ENCODE measurements at regions not wholly inside any gene's neighbourhood (a gene's known extent, or its start where the extent isn't known, plus 50 kb on each side); places are given as distances from the start of the nearest gene placed in this dataset.

- no peaks in the 10 kb centered on the region for H3K4me1 Mint-ChIP-seq (ENCODE audit: low read depth)
- H3K27me3 Mint-ChIP-seq = no peaks in the 10 kb centered on the region
- H3K27ac Mint-ChIP-seq = no peak overlapping the region
- no peak overlapping the region for H3K4me3 Mint-ChIP-seq
- no peaks in the 10 kb centered on the region for H3K36me3 Mint-ChIP-seq (ENCODE audit: low read depth)
- no peaks in the 10 kb centered on the region for H3K9me3 Mint-ChIP-seq
Measured at GRCh38 chr4:124529131-124529530, 183.4 kb downstream of the ANKRD50 start.

GRCh38 chr4:124530464-124531077 lies 182.0 kb downstream of the ANKRD50 start:
- Mint-ChIP-seq H3K27ac (no peak overlapping the region), H3K4me3 (no peak overlapping the region), H3K27me3 (no peaks in the 10 kb centered on the region), H3K9me3 (no peaks in the 10 kb centered on the region), H3K36me3 (ENCODE audit: low read depth) (no peaks in the 10 kb centered on the region), H3K4me1 (ENCODE audit: low read depth) (no peaks in the 10 kb centered on the region)

GRCh38 chr4:124534131-124534530 lies 178.4 kb downstream of the ANKRD50 start:
- Mint-ChIP-seq H3K4me1 (ENCODE audit: low read depth) (no peaks in the 10 kb centered on the region), H3K9me3 (no peaks in the 10 kb centered on the region), H3K27ac (no peak overlapping the region), H3K27me3 (no peaks in the 10 kb centered on the region), H3K4me3 (no peak overlapping the region), H3K36me3 (ENCODE audit: low read depth) (no peaks in the 10 kb centered on the region)

GRCh38 chr4:124535003-124535402 lies 177.5 kb downstream of the ANKRD50 start:
- Mint-ChIP-seq H3K27ac (no peak overlapping the region), H3K9me3 (no peaks in the 10 kb centered on the region), H3K27me3 (no peaks in the 10 kb centered on the region), H3K4me3 (no peak overlapping the region), H3K36me3 (ENCODE audit: low read depth) (no peaks in the 10 kb centered on the region), H3K4me1 (ENCODE audit: low read depth) (no peaks in the 10 kb centered on the region)

- no peaks in the 10 kb centered on the region for H3K4me1 Mint-ChIP-seq (ENCODE audit: low read depth)
- no peaks in the 10 kb centered on the region for H3K36me3 Mint-ChIP-seq (ENCODE audit: low read depth)
- H3K4me3 Mint-ChIP-seq = no peak overlapping the region
- no peaks in the 10 kb centered on the region for H3K9me3 Mint-ChIP-seq
- H3K27me3 Mint-ChIP-seq = no peaks in the 10 kb centered on the region
- H3K27ac Mint-ChIP-seq = no peak overlapping the region
Measured at GRCh38 chr4:124536946-124537345, 175.6 kb downstream of the ANKRD50 start.

- H3K4me1 Mint-ChIP-seq (ENCODE audit: low read depth) = no peaks in the 10 kb centered on the region
- no peak overlapping the region for H3K27ac Mint-ChIP-seq
- no peaks in the 10 kb centered on the region for H3K36me3 Mint-ChIP-seq (ENCODE audit: low read depth)
- H3K9me3 Mint-ChIP-seq = no peaks in the 10 kb centered on the region
- H3K27me3 Mint-ChIP-seq = no peaks in the 10 kb centered on the region
- H3K4me3 Mint-ChIP-seq = no peak overlapping the region
Measured at GRCh38 chr4:124537971-124538370, 174.6 kb downstream of the ANKRD50 start.

- no peak overlapping the region for H3K27ac Mint-ChIP-seq
- no peaks in the 10 kb centered on the region for H3K4me1 Mint-ChIP-seq (ENCODE audit: low read depth)
- no peaks in the 10 kb centered on the region for H3K27me3 Mint-ChIP-seq
- H3K36me3 Mint-ChIP-seq (ENCODE audit: low read depth) = no peaks in the 10 kb centered on the region
- no peaks in the 10 kb centered on the region for H3K9me3 Mint-ChIP-seq
- H3K4me3 Mint-ChIP-seq = no peak overlapping the region
Measured at GRCh38 chr4:124540014-124540413, 172.5 kb downstream of the ANKRD50 start.

- H3K27ac Mint-ChIP-seq = no peak overlapping the region
- H3K4me1 Mint-ChIP-seq (ENCODE audit: low read depth) = no peaks in the 10 kb centered on the region
- H3K36me3 Mint-ChIP-seq (ENCODE audit: low read depth) = no peaks in the 10 kb centered on the region
- H3K4me3 Mint-ChIP-seq = no peak overlapping the region
- H3K9me3 Mint-ChIP-seq = no peaks in the 10 kb centered on the region
- H3K27me3 Mint-ChIP-seq = no peaks in the 10 kb centered on the region
Measured at GRCh38 chr4:124541652-124542420, 170.7 kb downstream of the ANKRD50 start.

- Mint-ChIP-seq H3K4me3 (no peak overlapping the region), H3K27me3 (no peaks in the 10 kb centered on the region), H3K36me3 (ENCODE audit: low read depth) (no peaks in the 10 kb centered on the region), H3K4me1 (ENCODE audit: low read depth) (no peaks in the 10 kb centered on the region), H3K27ac (no peak overlapping the region), H3K9me3 (no peaks in the 10 kb centered on the region)
Measured at GRCh38 chr4:124555959-124556358, 156.6 kb downstream of the ANKRD50 start.

- no peaks in the 10 kb centered on the region for H3K36me3 Mint-ChIP-seq (ENCODE audit: low read depth)
- H3K27me3 Mint-ChIP-seq = no peaks in the 10 kb centered on the region
Measured at GRCh38 chr4:124564121-124564520, 148.4 kb downstream of the ANKRD50 start.

GRCh38 chr4:124565371-124565770 lies 147.2 kb downstream of the ANKRD50 start:
- Mint-ChIP-seq H3K4me1 (ENCODE audit: low read depth) (no peaks in the 10 kb centered on the region), H3K27me3 (no peaks in the 10 kb centered on the region), H3K9me3 (peaks cover 6% of the 10 kb centered on the region), H3K36me3 (ENCODE audit: low read depth) (no peaks in the 10 kb centered on the region), H3K27ac (no peak overlapping the region), H3K4me3 (no peak overlapping the region)

More at GRCh38 chr4:124564121-124564520, 148.4 kb downstream of the ANKRD50 start:
- H3K4me1 Mint-ChIP-seq (ENCODE audit: low read depth) = no peaks in the 10 kb centered on the region
- no peak overlapping the region for H3K27ac Mint-ChIP-seq
- peaks cover 6% of the 10 kb centered on the region for H3K9me3 Mint-ChIP-seq
- no peak overlapping the region for H3K4me3 Mint-ChIP-seq

GRCh38 chr4:124566030-124566429 lies 146.5 kb downstream of the ANKRD50 start:
- no peak overlapping the region for H3K4me3 Mint-ChIP-seq
- peaks cover 6% of the 10 kb centered on the region for H3K9me3 Mint-ChIP-seq
- no peaks in the 10 kb centered on the region for H3K27me3 Mint-ChIP-seq
- no peak overlapping the region for H3K27ac Mint-ChIP-seq
- no peaks in the 10 kb centered on the region for H3K36me3 Mint-ChIP-seq (ENCODE audit: low read depth)
- no peaks in the 10 kb centered on the region for H3K4me1 Mint-ChIP-seq (ENCODE audit: low read depth)

GRCh38 chr4:124573056-124573455 lies 139.5 kb downstream of the ANKRD50 start:
- Mint-ChIP-seq H3K27me3 (no peaks in the 10 kb centered on the region), H3K36me3 (ENCODE audit: low read depth) (no peaks in the 10 kb centered on the region), H3K4me1 (ENCODE audit: low read depth) (no peaks in the 10 kb centered on the region), H3K27ac (no peak overlapping the region), H3K4me3 (no peak overlapping the region), H3K9me3 (peaks cover 7% of the 10 kb centered on the region)

GRCh38 chr4:124579896-124580295 lies 132.6 kb downstream of the ANKRD50 start:
- Mint-ChIP-seq H3K36me3 (ENCODE audit: low read depth) (no peaks in the 10 kb centered on the region), H3K9me3 (peaks cover 12% of the 10 kb centered on the region), H3K4me3 (no peak overlapping the region), H3K27ac (no peak overlapping the region), H3K4me1 (ENCODE audit: low read depth) (no peaks in the 10 kb centered on the region), H3K27me3 (no peaks in the 10 kb centered on the region)

- H3K36me3 Mint-ChIP-seq (ENCODE audit: low read depth) = no peaks in the 10 kb centered on the region
Measured at GRCh38 chr4:124583797-124584196, 128.7 kb downstream of the ANKRD50 start.

GRCh38 chr4:124589786-124590185 lies 122.7 kb downstream of the ANKRD50 start:
- Mint-ChIP-seq H3K9me3 (no peaks in the 10 kb centered on the region), H3K4me3 (no peak overlapping the region), H3K4me1 (ENCODE audit: low read depth) (no peaks in the 10 kb centered on the region), H3K27ac (no peak overlapping the region), H3K36me3 (ENCODE audit: low read depth) (no peaks in the 10 kb centered on the region), H3K27me3 (no peaks in the 10 kb centered on the region)

More at GRCh38 chr4:124583797-124584196, 128.7 kb downstream of the ANKRD50 start:
- H3K27ac Mint-ChIP-seq = no peak overlapping the region
- H3K4me3 Mint-ChIP-seq = no peak overlapping the region
- H3K4me1 Mint-ChIP-seq (ENCODE audit: low read depth) = no peaks in the 10 kb centered on the region
- no peaks in the 10 kb centered on the region for H3K27me3 Mint-ChIP-seq
- peaks cover 4% of the 10 kb centered on the region for H3K9me3 Mint-ChIP-seq

All from stimulated activated naive CD8-positive, alpha-beta T cell treated with anti-CD3 and anti-CD28 coated beads, Interleukin-15, Interleukin-2, amounts not matched to agents 100 ng/mL and 50 ng/mL, for 24 hours (primary cell).